ENCODE measurements at regions not wholly inside any gene's neighbourhood (a gene's known extent, or its start where the extent isn't known, plus 50 kb on each side); places are given as distances from the start of the nearest gene placed in this dataset.
"Not testable (repeated sequence)": the region's sequence is repeated elsewhere in the genome, so short reads cannot be mapped to it uniquely, and the experiment has no call there.

DNA sequence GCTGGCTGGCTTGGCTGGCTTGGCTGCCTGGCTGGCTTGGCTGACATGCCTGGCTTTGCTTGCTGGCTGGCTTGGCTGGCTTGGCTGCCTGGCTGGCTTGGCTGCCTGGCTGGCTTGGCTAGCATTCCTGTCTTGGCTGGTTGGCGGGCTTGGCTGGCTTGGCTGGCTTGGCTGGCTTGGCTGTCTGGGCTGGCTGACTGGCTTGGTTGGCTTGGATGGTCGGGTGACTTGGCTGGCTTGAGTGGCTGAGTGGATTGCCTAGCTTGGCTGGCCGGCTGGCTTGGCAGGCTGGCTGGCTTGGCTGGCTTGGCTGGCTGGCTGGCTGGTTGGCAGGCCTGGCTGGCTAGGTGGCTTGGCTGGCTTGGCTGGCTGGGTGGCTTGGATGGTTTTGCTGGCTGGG is 2832.3 kb downstream of the RPIA start:
- not testable (repeated sequence) for TF ChIP-seq CTCF, POLR2AphosphoS5 (IDR thresholded peaks at IDR 0.05)

Measured in transverse colon (tissue), 4 donors.